Glutamatergic neuron (in vitro differentiated cells): ENCODE measurements at regions not wholly inside any gene's neighbourhood (a gene's known extent, or its start where the extent isn't known, plus 50 kb on each side); places are given as distances from the start of the nearest gene placed in this dataset.

Source experiments
- DNase-seq: peaks from one replicate; pipeline ENCODE4 v3.0.0; 2022
- H3K27ac Mint-ChIP-seq: one replicate; pipeline ENCODE4 v1.8.0; 2020; ENCODE audit warnings: mild to moderate bottlenecking, mixed read lengths, inconsistent platforms; ENCODE audit not compliant: unreplicated experiment
- H3K27me3 Mint-ChIP-seq: one replicate; pipeline ENCODE4 v1.8.0; 2020; ENCODE audit warnings: mild to moderate bottlenecking, moderate library complexity, mixed read lengths, inconsistent platforms; ENCODE audit not compliant: unreplicated experiment
- H3K36me3 Mint-ChIP-seq: one replicate; pipeline ENCODE4 v1.8.0; 2020; ENCODE audit warnings: mild to moderate bottlenecking, mixed read lengths, inconsistent platforms; ENCODE audit not compliant: unreplicated experiment
- H3K4me1 Mint-ChIP-seq: one replicate; pipeline ENCODE4 v1.8.0; 2020; ENCODE audit warnings: mild to moderate bottlenecking, low read depth, mixed read lengths, inconsistent platforms; ENCODE audit not compliant: unreplicated experiment
- H3K4me3 Mint-ChIP-seq: one replicate; pipeline ENCODE4 v1.8.0; 2020; ENCODE audit warnings: mild to moderate bottlenecking, mixed read lengths, inconsistent platforms; ENCODE audit not compliant: unreplicated experiment
- H3K9me3 Mint-ChIP-seq: one replicate; pipeline ENCODE4 v1.8.0; 2020; ENCODE audit warnings: mild to moderate bottlenecking, moderate library complexity, mixed read lengths, inconsistent platforms; ENCODE audit not compliant: unreplicated experiment
- TF ChIP-seq, protein P1 (sequence below): fragments of 200-600 bp; sonication (generic); IDR thresholded peaks from one replicate; pipeline ENCODE4 v1.5.0; 2021; ENCODE audit not compliant: partially characterized antibody, unreplicated experiment

DNA sequence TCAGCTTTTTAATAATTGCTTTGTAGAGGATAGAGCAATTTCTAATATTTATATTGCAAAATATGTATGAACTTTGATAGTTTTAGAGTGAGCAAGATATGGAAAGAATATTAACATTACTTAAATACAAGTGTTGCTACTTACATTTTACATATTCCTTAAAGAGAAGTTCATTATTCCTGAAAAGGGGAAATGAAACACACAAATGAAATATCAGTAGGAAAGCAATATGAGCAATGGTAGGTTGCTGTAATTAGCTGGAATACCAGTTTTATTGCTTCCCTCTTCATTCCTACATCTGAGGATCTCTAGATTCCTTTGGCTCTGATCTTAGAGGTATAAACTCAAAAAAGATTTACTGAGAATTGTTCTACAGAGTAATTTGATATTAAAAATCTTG is 414.1 kb downstream of the FAM170A start:
- no peak for DNase-seq
- Mint-ChIP-seq H3K9me3 (peaks cover 2% of the 10 kb centered on the region), H3K36me3 (no peaks in the 10 kb centered on the region), H3K4me3 (no peak overlapping the region), H3K27ac (no peak overlapping the region), H3K4me1 (no peaks in the 10 kb centered on the region), H3K27me3 (peaks cover 2% of the 10 kb centered on the region)
- TF ChIP-seq, protein P1, sequence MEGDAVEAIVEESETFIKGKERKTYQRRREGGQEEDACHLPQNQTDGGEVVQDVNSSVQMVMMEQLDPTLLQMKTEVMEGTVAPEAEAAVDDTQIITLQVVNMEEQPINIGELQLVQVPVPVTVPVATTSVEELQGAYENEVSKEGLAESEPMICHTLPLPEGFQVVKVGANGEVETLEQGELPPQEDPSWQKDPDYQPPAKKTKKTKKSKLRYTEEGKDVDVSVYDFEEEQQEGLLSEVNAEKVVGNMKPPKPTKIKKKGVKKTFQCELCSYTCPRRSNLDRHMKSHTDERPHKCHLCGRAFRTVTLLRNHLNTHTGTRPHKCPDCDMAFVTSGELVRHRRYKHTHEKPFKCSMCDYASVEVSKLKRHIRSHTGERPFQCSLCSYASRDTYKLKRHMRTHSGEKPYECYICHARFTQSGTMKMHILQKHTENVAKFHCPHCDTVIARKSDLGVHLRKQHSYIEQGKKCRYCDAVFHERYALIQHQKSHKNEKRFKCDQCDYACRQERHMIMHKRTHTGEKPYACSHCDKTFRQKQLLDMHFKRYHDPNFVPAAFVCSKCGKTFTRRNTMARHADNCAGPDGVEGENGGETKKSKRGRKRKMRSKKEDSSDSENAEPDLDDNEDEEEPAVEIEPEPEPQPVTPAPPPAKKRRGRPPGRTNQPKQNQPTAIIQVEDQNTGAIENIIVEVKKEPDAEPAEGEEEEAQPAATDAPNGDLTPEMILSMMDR, result no peak

DNA sequence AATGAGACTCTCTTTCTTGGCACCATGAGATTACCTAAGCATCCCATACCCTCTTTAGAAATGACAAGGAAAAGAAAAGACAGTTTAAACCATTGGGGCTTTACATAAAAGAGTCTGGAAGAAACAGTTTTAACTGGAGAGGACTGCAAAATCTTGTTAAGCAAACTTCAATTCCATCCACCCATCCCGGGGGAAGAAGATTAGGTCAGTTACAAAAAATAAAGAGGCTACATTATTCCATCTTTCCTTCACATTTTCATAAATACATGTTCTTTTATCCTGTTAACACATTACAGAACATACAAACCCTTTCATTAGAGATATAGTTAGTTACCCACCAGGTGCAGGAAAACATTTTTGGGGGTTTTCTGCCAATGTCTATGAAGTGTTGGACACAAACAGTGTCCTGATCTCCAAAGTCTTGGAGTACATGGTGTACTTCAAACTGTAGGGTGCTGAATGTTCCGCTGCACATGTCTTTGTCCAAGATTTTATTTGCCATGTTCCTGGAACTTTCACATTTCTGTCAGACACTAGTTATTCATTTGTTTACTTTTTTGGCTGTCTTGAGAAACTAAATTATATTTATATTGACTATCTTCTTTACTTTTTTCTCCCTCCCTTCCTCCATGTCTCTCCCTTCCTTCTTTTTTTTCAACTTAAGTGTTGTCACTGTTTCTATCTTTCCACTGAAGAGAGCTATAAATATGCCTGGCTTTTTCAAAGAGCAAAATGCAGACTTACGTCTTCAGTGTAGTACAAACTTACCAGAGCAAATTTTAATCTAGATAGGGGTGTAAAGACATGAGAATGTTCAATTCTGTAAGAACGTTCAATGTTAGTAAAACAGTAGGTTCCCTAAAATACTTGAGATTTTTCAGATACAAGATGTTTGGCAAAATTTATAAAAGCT is 410.9 kb upstream of the PRR16 start:
- Mint-ChIP-seq H3K36me3 (no peaks in the 10 kb centered on the region), H3K9me3 (no peaks in the 10 kb centered on the region)

DNA sequence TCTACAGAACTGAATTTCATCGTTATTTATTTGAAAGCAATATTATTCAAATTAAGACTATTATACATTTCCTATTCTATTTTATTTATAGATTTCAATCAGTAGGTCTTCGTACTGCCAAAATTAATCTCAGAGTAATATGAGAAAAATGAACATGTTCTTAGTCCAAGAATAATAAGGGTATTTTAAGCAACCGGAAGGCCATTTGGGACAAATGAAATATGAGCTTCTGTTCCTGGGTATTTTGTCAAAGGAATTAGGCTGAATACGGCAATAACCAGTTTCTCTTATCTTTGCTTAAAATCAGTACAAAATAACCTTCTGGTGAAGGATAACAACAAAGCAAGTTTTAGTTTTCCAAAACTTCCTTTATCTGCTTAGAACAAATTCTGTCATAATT is 410.3 kb upstream of the PRR16 start:
- Mint-ChIP-seq H3K27ac (no peak overlapping the region), H3K36me3 (no peaks in the 10 kb centered on the region), H3K4me3 (no peak overlapping the region), H3K27me3 (no peaks in the 10 kb centered on the region), H3K4me1 (no peaks in the 10 kb centered on the region), H3K9me3 (no peaks in the 10 kb centered on the region)
- TF ChIP-seq, protein P1, result no peak
- no peak for DNase-seq

More for the DNA sequence above, 410.9 kb upstream of the PRR16 start:
- H3K27me3 Mint-ChIP-seq, result no peaks in the 10 kb centered on the region
- H3K27ac Mint-ChIP-seq, result no peak overlapping the region
- no peak for DNase-seq
- TF ChIP-seq, protein P1, result no peak
- no peaks in the 10 kb centered on the region for H3K4me1 Mint-ChIP-seq
- H3K4me3 Mint-ChIP-seq, result no peak overlapping the region

DNA sequence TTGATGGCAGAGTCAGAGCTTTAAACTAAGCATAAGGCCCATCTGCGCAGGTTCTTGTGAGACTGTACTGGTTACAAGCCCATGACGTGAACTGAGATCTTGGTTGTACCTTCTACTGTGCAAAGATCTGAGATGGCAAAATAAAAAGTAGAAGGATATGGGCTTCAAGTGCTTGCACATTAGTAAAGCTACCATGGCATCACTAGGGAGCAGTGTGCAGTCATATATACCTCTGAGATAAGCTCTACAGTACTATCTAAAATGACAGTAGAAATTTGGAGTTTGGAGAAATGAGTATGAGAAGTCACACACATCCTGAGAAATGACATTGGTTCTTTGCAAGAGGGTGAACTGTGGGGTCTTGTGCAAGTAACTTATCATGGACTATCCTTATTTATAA is 408.2 kb upstream of the PRR16 start:
- H3K36me3 Mint-ChIP-seq, result no peaks in the 10 kb centered on the region
- peaks cover under 1% of the 10 kb centered on the region for H3K27me3 Mint-ChIP-seq
- no peak for DNase-seq
- TF ChIP-seq, protein P1, result no peak
- H3K27ac Mint-ChIP-seq, result no peak overlapping the region
- H3K9me3 Mint-ChIP-seq, result no peaks in the 10 kb centered on the region
- no peak overlapping the region for H3K4me3 Mint-ChIP-seq
- H3K4me1 Mint-ChIP-seq, result no peaks in the 10 kb centered on the region

DNA sequence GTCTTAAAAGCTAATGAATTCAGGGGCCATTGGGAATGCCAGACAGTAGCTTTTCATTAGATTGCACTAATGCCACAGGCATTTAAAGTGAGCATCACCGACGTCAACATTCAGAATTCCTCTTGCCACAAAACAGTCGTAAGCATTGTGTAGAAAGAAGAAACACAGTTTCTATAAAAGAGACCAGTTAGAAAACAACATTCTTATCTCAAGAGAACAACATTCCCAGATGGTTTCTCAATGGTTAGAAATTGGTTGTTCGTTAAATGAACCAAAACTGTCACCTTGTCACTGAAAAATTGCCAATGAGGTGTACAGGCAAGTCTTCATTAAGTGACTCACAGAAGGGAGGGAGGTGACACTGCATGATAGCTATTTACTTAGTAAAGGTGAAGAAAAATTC is 401.6 kb upstream of the PRR16 start:
- Mint-ChIP-seq H3K9me3 (no peaks in the 10 kb centered on the region), H3K27ac (no peak overlapping the region), H3K4me1 (peaks cover 2% of the 10 kb centered on the region), H3K27me3 (peaks cover 3% of the 10 kb centered on the region), H3K36me3 (no peaks in the 10 kb centered on the region), H3K4me3 (no peak overlapping the region)
- TF ChIP-seq, protein P1, result no peak
- DNase-seq, result no peak
